Dendritic cell treated with granulocyte-macrophage colony-stimulating factor and Interleukin-4, amounts not matched to agents 40 ng/mL and 50 ng/mL, for 4 days (primary cell): ENCODE measurements at regions not wholly inside any gene's neighbourhood (a gene's known extent, or its start where the extent isn't known, plus 50 kb on each side); places are given as distances from the start of the nearest gene placed in this dataset.
A peak's percentile ranks its signal among the peaks of the same experiment; 100 is the strongest.

Experiments
- H3K27ac Mint-ChIP-seq: one replicate; pipeline ENCODE4 v1.8.0; 2022; ENCODE audit warnings: mild to moderate bottlenecking, mixed read lengths
- H3K27me3 Mint-ChIP-seq: one replicate; pipeline ENCODE4 v1.8.0; 2022; ENCODE audit warnings: mild to moderate bottlenecking, mixed read lengths
- H3K36me3 Mint-ChIP-seq: one replicate; pipeline ENCODE4 v1.8.0; 2022; ENCODE audit warnings: low read depth, mixed read lengths
- H3K4me1 Mint-ChIP-seq: one replicate; pipeline ENCODE4 v1.8.0; 2022; ENCODE audit warnings: low read depth, mixed read lengths
- H3K4me3 Mint-ChIP-seq: one replicate; pipeline ENCODE4 v1.8.0; 2022; ENCODE audit warnings: mild to moderate bottlenecking, moderate library complexity, mixed read lengths
- H3K9me3 Mint-ChIP-seq: one replicate; pipeline ENCODE4 v1.8.0; 2022; ENCODE audit warnings: mixed read lengths
- intact Hi-C: fragments of 100-400 bp; cut with micrococcal nuclease; formaldehyde crosslinking; loops from one replicate; pipeline ENCODE4 v1.15.0; 2022

DNA sequence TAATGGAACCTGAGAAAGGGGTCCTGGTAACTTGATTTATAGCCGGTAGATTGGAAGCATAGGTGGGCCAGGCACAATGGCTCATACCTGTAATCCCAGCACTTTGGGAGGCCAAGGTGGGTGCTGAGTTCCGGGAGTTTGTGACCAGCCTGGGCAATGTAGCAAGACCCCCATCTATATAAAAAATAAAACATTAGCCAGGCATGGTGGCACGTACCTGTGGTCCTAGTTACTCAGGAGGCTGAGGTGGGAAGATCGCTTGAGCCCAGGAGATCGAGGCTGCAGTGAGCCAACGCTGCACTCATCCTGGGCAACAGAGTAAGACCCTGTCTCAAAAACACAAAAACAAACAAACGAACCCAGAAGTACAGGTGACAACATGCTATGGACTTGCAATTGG is 76.5 kb downstream of the ZNF281 start:
- H3K4me3 Mint-ChIP-seq = no peak overlapping the region
- no peaks in the 10 kb centered on the region for H3K36me3 Mint-ChIP-seq
- H3K4me1 Mint-ChIP-seq = peaks cover 13% of the 10 kb centered on the region
- intact Hi-C loops = no loop called here
- no peak overlapping the region for H3K27ac Mint-ChIP-seq
- no peaks in the 10 kb centered on the region for H3K9me3 Mint-ChIP-seq
- no peaks in the 10 kb centered on the region for H3K27me3 Mint-ChIP-seq

DNA sequence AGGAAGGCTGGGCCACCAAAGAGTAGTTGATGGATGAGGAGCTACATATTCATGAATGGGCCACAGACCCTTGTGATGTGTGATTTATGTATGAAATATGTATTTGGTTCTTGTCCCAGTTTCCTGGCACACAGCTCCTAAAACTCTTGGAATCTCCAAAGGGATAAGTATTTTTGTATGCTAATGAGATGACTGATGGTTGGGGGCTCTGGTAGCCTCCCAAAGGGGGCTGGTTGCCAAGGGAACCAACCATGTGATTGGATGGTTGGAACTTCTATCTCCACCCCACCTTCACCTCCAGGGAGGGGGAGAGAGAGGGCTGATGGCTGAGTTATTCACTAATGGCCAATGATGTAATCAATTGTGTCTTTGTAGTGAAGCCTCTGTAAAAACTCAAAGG is 77.1 kb downstream of the ZNF281 start:
- no peak overlapping the region for H3K4me3 Mint-ChIP-seq
- intact Hi-C loops = no loop called here
- no peak overlapping the region for H3K27ac Mint-ChIP-seq
- peaks cover 8% of the 10 kb centered on the region for H3K4me1 Mint-ChIP-seq
- H3K36me3 Mint-ChIP-seq = no peaks in the 10 kb centered on the region
- H3K9me3 Mint-ChIP-seq = no peaks in the 10 kb centered on the region
- no peaks in the 10 kb centered on the region for H3K27me3 Mint-ChIP-seq

DNA sequence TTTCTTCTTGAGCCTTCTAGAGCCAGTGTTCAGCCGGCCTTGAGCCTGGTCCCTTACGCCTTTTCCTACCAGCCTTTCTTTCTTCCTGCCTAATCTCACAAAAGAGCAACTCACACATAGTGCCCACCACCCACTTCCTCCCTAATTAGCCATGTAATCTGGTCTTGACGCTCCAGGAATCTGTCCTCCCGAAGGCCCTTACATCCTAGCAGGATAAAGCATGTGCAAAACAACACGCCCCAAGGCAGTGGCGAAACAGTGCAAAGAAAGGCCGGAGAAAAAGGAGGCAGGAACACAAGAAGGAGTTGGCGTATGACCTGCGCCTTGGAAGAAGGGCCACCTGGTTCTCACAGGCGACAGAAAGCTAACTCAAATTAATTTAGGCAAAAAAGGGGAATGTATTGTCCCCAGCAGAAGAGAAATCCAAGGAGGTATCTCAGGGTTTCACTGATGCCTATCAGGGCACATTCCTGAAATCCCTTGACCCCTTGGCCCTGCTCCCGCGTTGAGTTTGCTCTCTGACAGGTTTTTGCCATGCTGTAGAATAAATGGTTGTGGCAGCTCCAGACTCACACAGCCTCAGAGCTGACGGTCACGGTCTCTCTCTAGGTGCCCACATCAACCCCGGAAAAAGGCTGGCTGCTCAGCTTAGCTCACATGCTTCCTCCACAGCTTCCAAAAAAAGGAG is 79.0 kb downstream of the ZNF281 start:
- Mint-ChIP-seq H3K4me1 (no peaks in the 10 kb centered on the region), H3K27ac (no peak overlapping the region), H3K4me3 (no peak overlapping the region), H3K36me3 (no peaks in the 10 kb centered on the region), H3K9me3 (no peaks in the 10 kb centered on the region), H3K27me3 (peaks cover 6% of the 10 kb centered on the region)
- intact Hi-C loops = no loop called here

DNA sequence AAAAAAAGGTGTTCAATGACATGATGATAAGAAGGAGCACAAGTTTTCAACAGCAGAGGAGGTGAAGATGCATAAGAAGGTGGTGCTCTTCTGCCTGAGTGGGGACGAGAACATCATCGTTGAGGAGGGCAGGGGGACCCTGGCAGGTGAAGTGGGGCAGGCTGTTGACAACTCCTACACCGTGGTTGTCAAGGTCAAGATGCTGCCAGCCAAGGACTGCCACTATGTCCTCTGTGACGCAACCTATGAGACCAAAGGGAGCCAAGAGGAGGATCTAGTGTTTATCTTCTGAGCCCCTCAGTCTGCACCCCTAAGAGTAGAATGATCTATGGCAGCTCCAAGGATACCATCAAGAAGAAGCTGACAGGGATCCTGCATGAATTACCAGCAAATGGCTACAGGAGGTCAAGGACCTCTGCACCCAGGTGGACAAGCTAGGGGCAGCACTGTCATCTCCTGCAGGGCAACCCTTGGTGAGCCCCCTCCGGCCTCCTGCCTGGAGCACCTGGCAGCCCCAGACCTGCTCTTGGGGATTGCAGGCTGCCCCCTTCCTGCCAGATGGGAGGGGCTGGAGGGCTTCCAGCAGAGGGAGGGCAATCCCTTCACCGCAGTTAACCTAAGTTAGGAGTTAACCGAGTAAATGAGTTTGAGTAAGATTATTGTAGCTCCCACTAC is 80.5 kb downstream of the ZNF281 start:
- Mint-ChIP-seq H3K27me3 (peaks cover 6% of the 10 kb centered on the region), H3K4me3 (no peak overlapping the region), H3K4me1 (no peaks in the 10 kb centered on the region), H3K9me3 (no peaks in the 10 kb centered on the region), H3K27ac (no peak overlapping the region), H3K36me3 (no peaks in the 10 kb centered on the region)
- intact Hi-C loops = no loop called here

DNA sequence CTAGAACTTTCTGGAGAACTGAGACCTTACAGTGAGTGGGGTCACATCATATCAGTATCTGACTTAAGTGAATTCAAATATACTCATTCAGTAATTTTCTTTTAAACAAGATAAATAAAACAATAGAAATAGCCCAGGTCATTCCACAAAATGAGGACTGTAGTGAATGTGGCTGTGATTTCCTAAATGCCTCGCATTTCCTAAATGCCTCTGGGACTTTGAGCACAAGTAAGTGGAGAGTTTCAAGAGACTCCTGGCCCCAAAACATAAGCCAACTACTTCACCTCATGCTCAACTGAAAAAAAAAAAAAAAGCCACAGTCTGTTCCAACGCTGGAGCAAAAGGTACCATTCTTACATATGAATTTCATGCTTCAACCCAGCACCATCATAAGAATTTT is 81.5 kb downstream of the ZNF281 start:
- intact Hi-C loops = no loop called here
- Mint-ChIP-seq H3K4me1 (no peaks in the 10 kb centered on the region), H3K27ac (no peak overlapping the region), H3K36me3 (no peaks in the 10 kb centered on the region), H3K4me3 (no peak overlapping the region), H3K27me3 (peaks cover 6% of the 10 kb centered on the region), H3K9me3 (no peaks in the 10 kb centered on the region)

DNA sequence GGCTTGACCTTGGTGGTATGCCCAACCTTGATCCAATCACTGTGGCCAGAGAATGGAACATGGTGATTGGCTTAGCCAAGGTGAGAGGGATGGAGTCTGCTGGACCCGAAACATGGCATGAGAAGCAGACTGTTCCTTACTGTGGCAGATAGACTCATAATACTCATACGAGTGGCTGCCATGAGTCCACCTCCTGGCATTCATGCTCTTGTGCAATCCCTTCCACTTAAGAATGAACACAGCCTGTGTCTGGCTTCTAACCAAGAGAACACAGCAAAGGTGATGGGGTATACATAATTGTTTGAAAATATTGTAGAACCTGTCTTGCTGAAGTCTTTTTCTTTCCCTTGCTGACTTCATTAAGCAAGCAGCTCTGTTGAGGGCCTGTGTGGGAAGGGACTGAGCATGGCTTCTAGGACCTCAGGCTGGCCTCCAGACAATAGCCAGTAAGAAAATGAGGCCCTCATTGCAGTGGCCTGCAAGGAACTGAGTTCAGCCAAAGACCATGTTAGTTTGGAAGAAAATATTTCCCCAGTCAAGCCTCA is 85.9 kb downstream of the ZNF281 start:
- Mint-ChIP-seq H3K27ac (no peak overlapping the region), H3K4me3 (no peak overlapping the region), H3K36me3 (no peaks in the 10 kb centered on the region), H3K27me3 (peaks cover 6% of the 10 kb centered on the region), H3K4me1 (no peaks in the 10 kb centered on the region), H3K9me3 (no peaks in the 10 kb centered on the region)
- intact Hi-C loops = no loop called here

DNA sequence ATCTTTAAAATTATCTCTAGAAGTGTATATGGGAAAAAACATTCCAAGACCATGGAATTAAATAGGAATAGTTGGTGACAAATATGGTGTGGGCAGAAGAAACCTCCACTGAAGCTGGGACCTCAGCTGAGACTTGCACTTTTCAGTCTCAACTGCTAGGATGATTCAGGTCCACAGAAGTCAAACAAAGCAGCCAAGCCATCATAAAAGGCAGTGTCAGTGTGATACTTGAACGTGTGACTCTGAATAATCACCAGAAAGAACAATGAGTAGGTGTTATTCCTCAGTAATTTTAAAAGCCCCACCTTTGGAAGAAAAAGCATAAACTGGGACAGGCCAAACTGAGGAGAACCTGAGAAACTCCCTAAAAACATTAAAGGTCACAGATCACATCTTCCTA is 90.7 kb downstream of the ZNF281 start:
- H3K4me1 Mint-ChIP-seq = no peaks in the 10 kb centered on the region
- intact Hi-C loops = no loop called here

DNA sequence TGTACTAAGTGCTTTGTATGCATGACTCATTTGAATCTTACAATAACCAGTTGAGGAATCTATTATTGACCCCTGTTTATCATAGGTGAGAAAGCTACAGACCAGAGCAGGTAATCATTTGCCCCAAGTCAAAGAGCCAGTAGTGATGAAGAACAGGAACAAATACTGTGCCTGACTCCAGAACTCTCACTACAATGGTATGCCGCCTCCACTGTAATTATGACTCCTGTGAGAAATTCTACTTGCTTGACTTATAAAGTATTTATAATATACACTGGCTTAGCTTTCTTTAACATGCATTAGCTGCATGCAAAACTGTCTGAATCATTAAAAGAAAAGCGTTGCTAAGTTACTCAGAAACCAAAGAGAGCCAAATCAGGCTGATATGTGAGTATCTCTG is 92.6 kb downstream of the ZNF281 start:
- Mint-ChIP-seq H3K36me3 (no peaks in the 10 kb centered on the region), H3K27me3 (no peaks in the 10 kb centered on the region), H3K4me1 (peaks cover 2% of the 10 kb centered on the region), H3K27ac (no peak overlapping the region), H3K9me3 (no peaks in the 10 kb centered on the region), H3K4me3 (no peak overlapping the region)
- intact Hi-C loops = no loop called here

More for the DNA sequence above, 90.7 kb downstream of the ZNF281 start:
- Mint-ChIP-seq H3K9me3 (no peaks in the 10 kb centered on the region), H3K27ac (no peak overlapping the region), H3K4me3 (no peak overlapping the region), H3K27me3 (no peaks in the 10 kb centered on the region), H3K36me3 (no peaks in the 10 kb centered on the region)

DNA sequence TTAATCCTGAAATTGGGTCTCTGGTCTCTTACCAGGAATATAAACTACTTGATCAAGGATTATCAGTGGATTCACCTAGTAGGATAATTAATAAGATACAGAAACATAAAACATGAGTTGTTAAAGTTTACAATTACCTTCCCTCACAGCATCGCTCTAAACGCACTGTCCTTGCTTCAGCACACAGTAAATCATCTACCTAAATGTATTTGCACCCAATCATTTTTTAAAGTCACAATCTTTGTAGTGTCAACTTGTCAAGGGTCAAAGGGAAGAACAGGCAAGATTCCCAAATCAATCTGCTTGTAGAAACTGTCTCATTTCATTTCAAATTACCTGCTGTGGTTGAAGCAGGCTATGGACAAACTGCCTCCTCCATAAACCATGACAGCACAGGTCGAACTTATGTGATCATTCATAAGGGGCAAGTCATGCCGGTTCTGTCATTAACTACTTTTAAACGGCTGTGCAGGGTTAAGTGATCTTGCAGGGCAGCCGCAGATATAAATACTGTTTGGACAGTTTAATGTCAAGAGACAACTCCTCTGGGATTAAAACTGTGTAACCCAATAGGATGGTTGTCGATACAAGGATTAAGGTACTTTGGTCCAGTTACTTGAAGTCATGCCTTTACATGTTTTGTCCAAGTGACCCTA is 93.6 kb downstream of the ZNF281 start:
- Mint-ChIP-seq H3K27me3 (no peaks in the 10 kb centered on the region), H3K4me1 (peaks cover 10% of the 10 kb centered on the region), H3K4me3 (no peak overlapping the region), H3K27ac (no peak overlapping the region), H3K9me3 (no peaks in the 10 kb centered on the region), H3K36me3 (no peaks in the 10 kb centered on the region)
- intact Hi-C loops = no loop called here

DNA sequence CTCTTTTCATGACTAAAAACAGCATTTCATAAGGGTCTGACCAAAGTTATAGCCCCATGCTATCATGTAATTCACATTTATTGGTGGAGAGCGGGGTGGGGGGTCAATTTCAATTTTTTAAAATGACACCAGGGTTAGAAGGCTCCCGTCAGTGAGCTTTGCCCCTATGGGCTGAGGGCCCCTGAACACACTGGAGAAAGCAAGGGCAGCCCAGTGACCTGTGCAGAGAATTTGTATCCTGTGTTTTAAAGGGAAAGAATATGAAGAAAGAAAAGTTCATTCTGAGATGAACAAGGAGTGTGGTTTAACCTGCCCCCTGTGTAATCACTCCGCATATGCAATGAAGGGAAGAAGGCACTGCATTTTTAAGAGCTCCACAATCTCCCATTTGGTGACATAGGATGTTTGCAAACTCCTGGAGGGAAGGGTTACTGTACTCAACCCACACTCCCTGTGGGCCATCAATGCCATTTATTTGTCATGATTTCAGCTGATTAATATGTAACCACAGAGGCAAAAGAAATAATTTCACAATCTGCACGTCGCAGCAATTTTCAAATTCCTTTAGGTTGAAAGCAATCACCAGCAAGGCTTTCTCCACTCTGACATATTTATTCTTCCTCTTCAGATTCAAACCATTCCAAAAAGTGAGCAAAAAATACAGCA is 95.6 kb downstream of the ZNF281 start:
- Mint-ChIP-seq H3K27me3 (no peaks in the 10 kb centered on the region), H3K4me3 (no peak overlapping the region), H3K9me3 (no peaks in the 10 kb centered on the region), H3K27ac (no peak overlapping the region), H3K4me1 (peaks cover 26% of the 10 kb centered on the region), H3K36me3 (no peaks in the 10 kb centered on the region)
- intact Hi-C loops = no loop called here

DNA sequence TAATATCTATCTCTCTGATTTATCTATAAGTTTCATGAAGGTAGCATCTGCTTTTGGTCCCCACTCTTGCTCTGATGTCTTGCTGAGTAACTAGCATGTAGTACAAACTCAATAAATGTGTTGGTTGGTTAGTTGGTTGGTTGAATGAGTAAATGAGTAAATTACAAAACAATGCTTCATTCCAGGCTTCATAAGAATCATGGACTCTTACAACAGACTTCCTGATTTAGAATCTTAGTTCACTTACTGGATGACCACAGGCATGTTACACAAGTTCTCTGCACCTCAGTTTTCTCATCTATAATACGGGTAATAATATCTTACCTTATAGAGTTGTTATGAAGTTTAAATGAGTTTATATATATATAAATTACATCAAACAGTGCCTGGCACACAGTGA is 98.6 kb downstream of the ZNF281 start:
- no peak overlapping the region for H3K4me3 Mint-ChIP-seq
- intact Hi-C loops = no loop called here
- no peaks in the 10 kb centered on the region for H3K27me3 Mint-ChIP-seq
- peaks cover 42% of the 10 kb centered on the region for H3K4me1 Mint-ChIP-seq
- H3K9me3 Mint-ChIP-seq = no peaks in the 10 kb centered on the region
- H3K27ac Mint-ChIP-seq = no peak overlapping the region
- H3K36me3 Mint-ChIP-seq = no peaks in the 10 kb centered on the region

DNA sequence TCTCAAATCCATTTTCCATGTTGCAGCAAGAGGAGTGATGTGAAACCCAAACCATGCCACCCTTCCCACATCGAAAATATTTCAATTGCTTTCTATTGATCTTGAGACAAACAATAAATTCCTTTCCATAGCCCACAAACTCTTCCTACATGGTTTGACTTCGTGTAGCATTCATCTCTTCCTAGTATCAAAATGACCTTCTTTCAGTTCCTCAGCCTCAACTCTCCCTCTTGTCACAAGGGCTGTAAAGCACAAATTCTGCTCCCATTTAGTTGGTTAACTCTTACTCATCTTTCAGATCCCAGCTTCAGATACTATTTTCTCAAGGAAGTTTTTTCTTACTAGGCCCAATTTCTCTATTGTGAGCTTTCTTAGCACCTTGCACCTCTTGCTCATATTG is 99.0 kb downstream of the ZNF281 start:
- Mint-ChIP-seq H3K27me3 (no peaks in the 10 kb centered on the region), H3K4me3 (no peak overlapping the region), H3K36me3 (no peaks in the 10 kb centered on the region), H3K27ac (no peak overlapping the region), H3K4me1 (peaks cover 46% of the 10 kb centered on the region), H3K9me3 (no peaks in the 10 kb centered on the region)
- intact Hi-C loops = no loop called here

DNA sequence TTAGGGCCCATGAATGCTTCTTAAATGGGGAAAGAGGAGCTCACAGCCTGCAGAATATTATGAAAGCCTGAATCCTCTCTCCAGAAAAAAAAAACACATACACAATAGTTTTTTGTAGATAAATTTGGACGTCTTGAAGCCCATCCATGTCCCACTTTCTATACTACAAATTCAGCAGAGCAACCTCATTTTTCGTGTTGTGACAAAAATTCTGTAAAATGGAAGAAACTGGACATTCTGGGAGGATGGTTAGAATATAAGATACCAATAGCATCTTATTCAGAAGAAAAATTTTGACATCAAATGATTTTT is 102.1 kb downstream of the ZNF281 start:
- Mint-ChIP-seq H3K27ac (peak overlapping the region; percentile 77), H3K4me3 (no peak overlapping the region), H3K27me3 (peaks cover 3% of the 10 kb centered on the region), H3K36me3 (no peaks in the 10 kb centered on the region), H3K9me3 (no peaks in the 10 kb centered on the region), H3K4me1 (peaks cover 56% of the 10 kb centered on the region)
- intact Hi-C loops = loop anchor here (10.0 kb wide), 1 partner anchor 623 kb away; no protein-coding TSS in a partner anchor
